ENCODE measurements at regions not wholly inside any gene's neighbourhood (a gene's known extent, or its start where the extent isn't known, plus 50 kb on each side); places are given as distances from the start of the nearest gene placed in this dataset.
"Not testable (repeated sequence)": the region's sequence is repeated elsewhere in the genome, so short reads cannot be mapped to it uniquely, and the experiment has no call there.

DNA sequence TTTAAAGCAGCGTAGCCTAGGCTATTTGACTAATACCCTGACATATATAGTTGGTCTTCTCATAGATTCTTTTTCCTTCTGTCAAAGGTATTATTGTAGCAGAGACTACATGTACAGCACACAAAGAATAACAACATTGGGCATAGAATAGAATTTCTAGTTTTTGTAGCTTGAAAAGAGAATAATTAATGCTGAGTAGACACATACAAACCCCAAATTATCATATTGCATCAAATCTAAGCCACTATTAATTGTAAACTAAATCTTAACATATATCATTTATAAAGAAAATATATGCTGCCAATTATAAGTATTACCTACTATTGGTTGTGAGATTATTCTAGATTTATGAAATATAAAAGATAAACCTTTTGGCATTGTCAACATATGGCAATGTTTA is 574.5 kb downstream of the SLCO4C1 start:
- no peak for TF ChIP-seq CTCF (IDR thresholded peaks at IDR 0.05; ENCODE audit: control extremely low read depth, extremely low read depth, low read depth, missing control alignments)

GRCh38 chr5:101720033-101720432 is 576.1 kb downstream of the SLCO4C1 start:
- TF ChIP-seq CTCF (IDR thresholded peaks at IDR 0.05; ENCODE audit: control extremely low read depth, extremely low read depth, low read depth, missing control alignments), result no peak
- POLR2A ChIA-PET, result no interaction called here
- CTCF ChIA-PET, result no interaction called here
- no peak for DNase-seq (ENCODE audit: extremely low spot score)

More for the DNA sequence above, 574.5 kb downstream of the SLCO4C1 start:
- POLR2A ChIA-PET, result no interaction called here
- CTCF ChIA-PET, result interaction anchor here (1.0 kb wide), 1 partner anchor 20 kb away, joined by 3 read pairs; no protein-coding TSS in a partner anchor
- no peak for DNase-seq (ENCODE audit: extremely low spot score)

- ChIA-PET CTCF (interaction anchor here (1.2 kb wide), 1 partner anchor 25 kb away, joined by 3 read pairs; no protein-coding TSS in a partner anchor), POLR2A (no interaction called here)
- no peak for TF ChIP-seq CTCF (IDR thresholded peaks at IDR 0.05; ENCODE audit: control extremely low read depth, extremely low read depth, low read depth, missing control alignments)
- DNase-seq (ENCODE audit: extremely low spot score), result no peak
Measured at GRCh38 chr5:101717721-101718120, 578.4 kb downstream of the SLCO4C1 start.

GRCh38 chr5:101716941-101717340 is 579.1 kb downstream of the SLCO4C1 start:
- POLR2A ChIA-PET, result no interaction called here
- no peak for TF ChIP-seq CTCF (IDR thresholded peaks at IDR 0.05; ENCODE audit: control extremely low read depth, extremely low read depth, low read depth, missing control alignments)
- DNase-seq (ENCODE audit: extremely low spot score), result no peak
- CTCF ChIA-PET, result no interaction called here

GRCh38 chr5:101715790-101716189 is 580.3 kb downstream of the SLCO4C1 start:
- POLR2A ChIA-PET; DNase-seq (ENCODE audit: extremely low spot score): not testable (repeated sequence)
- CTCF ChIA-PET, result interaction anchor here (1.4 kb wide), 1 partner anchor 10 kb away, joined by 3 read pairs; no protein-coding TSS in a partner anchor

GRCh38 chr5:101689306-101689705 is 606.8 kb downstream of the SLCO4C1 start:
- ChIA-PET CTCF (interaction anchor here (3.8 kb wide), 1 partner anchor 10 kb away, joined by 12 read pairs; no protein-coding TSS in a partner anchor), POLR2A (no interaction called here)
- DNase-seq (ENCODE audit: extremely low spot score), result no peak
- TF ChIP-seq CTCF (IDR thresholded peaks at IDR 0.05; ENCODE audit: control extremely low read depth, extremely low read depth, low read depth, missing control alignments), result no peak

GRCh38 chr5:101688156-101688555 is 607.9 kb downstream of the SLCO4C1 start:
- CTCF ChIA-PET, result interaction anchor here (1.8 kb wide), 1 partner anchor 10 kb away, joined by 17 read pairs; no protein-coding TSS in a partner anchor
- DNase-seq (ENCODE audit: extremely low spot score), result no peak
- no peak for TF ChIP-seq CTCF (IDR thresholded peaks at IDR 0.05; ENCODE audit: control extremely low read depth, extremely low read depth, low read depth, missing control alignments)
- POLR2A ChIA-PET, result no interaction called here
